Stomach smooth muscle (tissue), 2 donors: ENCODE measurements at regions not wholly inside any gene's neighbourhood (a gene's known extent, or its start where the extent isn't known, plus 50 kb on each side); places are given as distances from the start of the nearest gene placed in this dataset.

Source experiments
- H3K27ac ChIP-seq: one replicate; pipeline ENCODE4 v1.7.0; 2013; ENCODE audit warnings: mild to moderate bottlenecking, low read length, inconsistent platforms
- H3K27me3 ChIP-seq, 2 donors: one replicate each; pipeline ENCODE4 v1.7.0; 2013; ENCODE audit warnings: low read length in 2 of 2; ENCODE audit not compliant: insufficient read depth in 2 of 2, control insufficient read depth in 1 of 2
- H3K36me3 ChIP-seq, 2 donors: one replicate each; pipeline ENCODE4 v1.7.0; 2013; ENCODE audit warnings: low read length in 2 of 2; ENCODE audit not compliant: control insufficient read depth in 2 of 2, insufficient read depth in 2 of 2
- H3K4me1 ChIP-seq: one replicate; pipeline ENCODE4 v1.7.0; 2013; ENCODE audit warnings: low read length; ENCODE audit not compliant: control insufficient read depth, insufficient read depth
- H3K4me3 ChIP-seq, 2 donors: one replicate each; pipeline ENCODE4 v1.7.0; 2013; ENCODE audit warnings: low read length in 2 of 2
- H3K9ac ChIP-seq, 2 donors: one replicate each; pipeline ENCODE4 v1.7.0; 2013; ENCODE audit warnings: low read length in 2 of 2, mild to moderate bottlenecking in 1 of 2
- H3K9me3 ChIP-seq, 2 donors: one replicate each; pipeline ENCODE4 v1.7.0; 2013; ENCODE audit warnings: low read length in 2 of 2; ENCODE audit not compliant: control insufficient read depth in 2 of 2
- donor health status: healthy.
- donor health status: Pancreatic carcinoma.

- Histone ChIP-seq H3K27me3 (no peaks in the 10 kb centered on the region), H3K9ac (no peak overlapping the region), H3K4me1 (no peaks in the 10 kb centered on the region), H3K4me3 (no peak overlapping the region), H3K36me3 (no peaks in the 10 kb centered on the region), H3K9me3 (no peaks in the 10 kb centered on the region), H3K27ac (no peak overlapping the region)
These were observed 238.6 kb upstream of the CSNK1A1L start for GRCh38 chr13:37344056-37344455.

DNA sequence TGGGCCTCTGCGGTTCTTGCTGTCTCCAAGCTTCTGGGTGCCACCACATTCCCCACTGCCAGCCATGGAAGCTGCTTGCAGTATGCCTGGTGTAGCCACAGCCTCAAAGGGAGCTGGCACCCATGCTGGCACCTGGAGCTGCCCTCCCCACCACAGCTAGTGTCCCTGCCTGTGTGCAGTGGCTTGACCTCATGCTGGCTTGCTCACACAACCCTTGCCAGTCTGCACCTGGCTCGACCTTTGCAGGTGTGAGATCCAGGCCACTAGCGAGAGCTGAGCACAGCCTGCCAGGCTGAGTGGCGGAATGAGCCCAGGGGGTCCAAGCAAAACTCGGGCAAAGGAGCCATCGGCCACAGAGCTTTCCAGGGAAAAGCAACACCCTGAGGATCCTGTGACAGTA lies 236.7 kb upstream of the CSNK1A1L start:
- H3K27ac ChIP-seq: no peak overlapping the region
- H3K9ac ChIP-seq: no peak overlapping the region
- H3K9me3 ChIP-seq: no peaks in the 10 kb centered on the region
- no peaks in the 10 kb centered on the region for H3K36me3 ChIP-seq
- H3K4me1 ChIP-seq: no peaks in the 10 kb centered on the region
- no peak overlapping the region for H3K4me3 ChIP-seq
- H3K27me3 ChIP-seq: no peaks in the 10 kb centered on the region

- Histone ChIP-seq H3K9ac (no peak overlapping the region), H3K27ac (no peak overlapping the region), H3K9me3 (no peaks in the 10 kb centered on the region), H3K4me3 (no peak overlapping the region), H3K4me1 (no peaks in the 10 kb centered on the region), H3K27me3 (no peaks in the 10 kb centered on the region), H3K36me3 (no peaks in the 10 kb centered on the region)
These were observed 235.6 kb upstream of the CSNK1A1L start for GRCh38 chr13:37340901-37341670.

DNA sequence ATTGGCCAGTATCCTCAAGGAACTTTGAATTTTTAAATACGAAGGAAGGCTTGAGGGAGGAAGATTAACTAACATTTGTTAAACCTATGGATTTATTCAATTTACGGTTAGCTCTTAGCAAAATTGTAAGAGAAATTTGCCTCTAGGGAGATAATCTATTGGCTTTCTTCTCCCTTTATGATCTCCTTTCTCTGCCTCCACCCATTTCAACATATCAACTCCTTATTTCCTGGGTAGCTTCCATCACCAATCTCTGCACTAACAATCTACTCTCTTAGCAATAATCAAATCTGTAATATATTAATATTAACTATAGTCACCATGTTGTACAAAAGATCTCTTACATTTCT lies 233.9 kb upstream of the CSNK1A1L start:
- no peaks in the 10 kb centered on the region for H3K36me3 ChIP-seq
- no peak overlapping the region for H3K9ac ChIP-seq
- H3K4me1 ChIP-seq: no peaks in the 10 kb centered on the region
- no peak overlapping the region for H3K4me3 ChIP-seq
- H3K27ac ChIP-seq: no peak overlapping the region
- no peaks in the 10 kb centered on the region for H3K27me3 ChIP-seq
- no peaks in the 10 kb centered on the region for H3K9me3 ChIP-seq

GRCh38 chr13:37338726-37339385 lies 233.4 kb upstream of the CSNK1A1L start:
- Histone ChIP-seq H3K4me1 (no peaks in the 10 kb centered on the region), H3K27ac (no peak overlapping the region), H3K36me3 (no peaks in the 10 kb centered on the region), H3K4me3 (no peak overlapping the region), H3K27me3 (no peaks in the 10 kb centered on the region), H3K9ac (no peak overlapping the region), H3K9me3 (no peaks in the 10 kb centered on the region)

DNA sequence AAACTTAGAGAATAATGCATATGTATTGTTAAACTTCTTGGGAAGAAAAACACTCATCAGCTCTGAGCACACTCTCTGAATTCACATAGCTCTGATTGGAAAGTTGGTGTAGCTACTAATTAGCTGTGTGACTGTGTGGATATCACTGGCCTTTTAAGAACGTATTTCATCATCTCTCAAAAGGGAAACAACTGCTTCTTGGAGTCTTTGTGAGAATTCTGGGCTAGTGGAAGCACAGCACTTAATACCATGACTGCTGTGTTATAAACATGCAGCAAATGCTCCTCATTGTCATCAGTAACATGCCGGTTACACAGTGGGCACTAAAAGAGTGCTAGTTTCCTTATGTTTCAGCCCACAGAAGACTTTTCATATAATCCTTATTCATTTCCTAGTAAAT lies 220.9 kb upstream of the CSNK1A1L start:
- no peaks in the 10 kb centered on the region for H3K27me3 ChIP-seq
- H3K27ac ChIP-seq: no peak overlapping the region
- no peak overlapping the region for H3K4me3 ChIP-seq
- H3K9me3 ChIP-seq: no peaks in the 10 kb centered on the region
- H3K4me1 ChIP-seq: no peaks in the 10 kb centered on the region
- no peak overlapping the region for H3K9ac ChIP-seq
- no peaks in the 10 kb centered on the region for H3K36me3 ChIP-seq

- no peak overlapping the region for H3K4me3 ChIP-seq
- H3K36me3 ChIP-seq: no peaks in the 10 kb centered on the region
- H3K27me3 ChIP-seq: no peaks in the 10 kb centered on the region
- no peak overlapping the region for H3K9ac ChIP-seq
- no peaks in the 10 kb centered on the region for H3K4me1 ChIP-seq
- H3K9me3 ChIP-seq: no peaks in the 10 kb centered on the region
- no peak overlapping the region for H3K27ac ChIP-seq
These were observed 213.6 kb upstream of the CSNK1A1L start for GRCh38 chr13:37319031-37319443.

GRCh38 chr13:37316935-37317334 lies 211.5 kb upstream of the CSNK1A1L start:
- H3K36me3 ChIP-seq: no peaks in the 10 kb centered on the region
- H3K4me1 ChIP-seq: no peaks in the 10 kb centered on the region
- H3K27ac ChIP-seq: no peak overlapping the region
- no peaks in the 10 kb centered on the region for H3K9me3 ChIP-seq
- no peak overlapping the region for H3K4me3 ChIP-seq
- H3K9ac ChIP-seq: no peak overlapping the region
- H3K27me3 ChIP-seq: no peaks in the 10 kb centered on the region

- H3K27me3 ChIP-seq: no peaks in the 10 kb centered on the region
- no peaks in the 10 kb centered on the region for H3K9me3 ChIP-seq
- H3K27ac ChIP-seq: no peak overlapping the region
- H3K4me1 ChIP-seq: no peaks in the 10 kb centered on the region
- H3K4me3 ChIP-seq: no peak overlapping the region
- no peaks in the 10 kb centered on the region for H3K36me3 ChIP-seq
- no peak overlapping the region for H3K9ac ChIP-seq
These were observed 207.9 kb upstream of the CSNK1A1L start for GRCh38 chr13:37313372-37313771.

DNA sequence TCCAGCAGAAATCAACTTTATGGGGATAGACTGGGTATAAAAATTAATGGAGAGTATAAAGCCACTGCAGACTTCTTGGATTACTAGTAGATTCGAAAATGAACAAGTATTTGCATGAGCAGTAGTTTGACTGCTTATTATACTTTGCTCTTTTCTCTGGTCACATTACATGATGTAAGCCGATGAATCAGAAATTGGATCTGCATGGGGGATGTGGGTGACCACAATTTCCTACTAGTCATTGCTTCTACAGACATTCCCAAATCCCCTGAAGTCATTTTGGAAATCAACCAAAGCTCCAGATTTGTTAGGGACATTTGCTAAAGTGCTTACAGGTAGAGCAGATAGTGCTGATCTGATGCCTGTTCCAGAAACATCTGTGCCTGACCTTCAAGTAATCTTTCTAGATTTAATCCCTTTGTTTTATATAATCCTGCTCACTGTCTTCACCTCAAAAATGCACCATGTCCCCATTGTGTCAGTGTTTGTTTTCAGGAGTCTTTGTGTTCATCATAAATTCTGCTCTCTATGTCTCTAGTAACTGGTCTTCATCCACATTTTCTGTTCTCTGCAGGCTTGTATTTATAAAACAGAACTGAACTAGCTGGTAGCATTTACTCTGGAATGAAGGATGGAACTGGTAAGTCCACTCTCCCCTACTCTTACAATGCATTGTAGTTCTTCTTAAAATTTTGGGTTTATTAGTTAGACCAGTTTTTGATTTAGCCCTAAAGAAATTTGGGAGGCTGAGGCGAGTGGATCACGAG lies 201.5 kb upstream of the CSNK1A1L start:
- no peaks in the 10 kb centered on the region for H3K4me1 ChIP-seq
- H3K9ac ChIP-seq: no peak overlapping the region
- H3K27ac ChIP-seq: no peak overlapping the region
- H3K9me3 ChIP-seq: no peaks in the 10 kb centered on the region
- H3K27me3 ChIP-seq: no peaks in the 10 kb centered on the region
- no peaks in the 10 kb centered on the region for H3K36me3 ChIP-seq
- no peak overlapping the region for H3K4me3 ChIP-seq

DNA sequence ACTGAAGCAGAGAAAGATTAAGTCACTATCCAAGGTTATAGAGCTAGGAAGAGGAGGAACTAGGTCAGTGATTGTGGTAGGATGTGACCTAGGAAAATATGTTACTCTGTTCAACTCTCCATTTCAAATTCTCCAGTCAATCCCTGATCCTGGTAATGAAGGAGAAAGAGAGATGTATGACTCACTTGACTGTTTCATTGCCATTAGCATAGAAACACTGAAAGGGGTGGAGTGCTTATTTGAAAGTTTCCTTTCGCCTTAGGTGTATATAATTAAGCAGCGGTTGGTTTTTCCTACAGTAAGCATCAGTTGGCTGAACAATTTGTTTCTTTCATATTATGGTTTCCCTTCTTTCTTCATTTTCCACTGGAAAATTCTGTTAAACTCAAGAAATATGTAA lies 198.1 kb upstream of the CSNK1A1L start:
- H3K9me3 ChIP-seq: no peaks in the 10 kb centered on the region
- no peaks in the 10 kb centered on the region for H3K36me3 ChIP-seq
- no peak overlapping the region for H3K4me3 ChIP-seq
- no peak overlapping the region for H3K27ac ChIP-seq
- no peak overlapping the region for H3K9ac ChIP-seq
- H3K27me3 ChIP-seq: no peaks in the 10 kb centered on the region
- H3K4me1 ChIP-seq: no peaks in the 10 kb centered on the region
